Neural crest cell (in vitro differentiated cells): ENCODE measurements at regions not wholly inside any gene's neighbourhood (a gene's known extent, or its start where the extent isn't known, plus 50 kb on each side); places are given as distances from the start of the nearest gene placed in this dataset.

Experiments
- DNase-seq: peaks from one replicate; pipeline ENCODE4 v3.0.0; 2021; ENCODE audit warnings: low read depth, mixed read lengths, low spot score
- H3K27ac Mint-ChIP-seq: one replicate; pipeline ENCODE4 v1.8.0; 2021; ENCODE audit warnings: mild to moderate bottlenecking, mixed read lengths; ENCODE audit not compliant: unreplicated experiment
- H3K27me3 Mint-ChIP-seq: 2 replicates; pipeline ENCODE4 v1.8.0; 2021; ENCODE audit warnings: low read depth, mild to moderate bottlenecking, mixed read lengths
- H3K36me3 Mint-ChIP-seq: 2 replicates; pipeline ENCODE4 v1.8.0; 2021; ENCODE audit warnings: low read depth, mild to moderate bottlenecking, mixed read lengths
- H3K4me1 Mint-ChIP-seq: 2 replicates; pipeline ENCODE4 v1.8.0; 2021; ENCODE audit warnings: mixed read lengths
- H3K4me3 Mint-ChIP-seq: one replicate; pipeline ENCODE4 v1.8.0; 2021; ENCODE audit warnings: mild to moderate bottlenecking, mixed read lengths
- H3K9me3 Mint-ChIP-seq: 2 replicates; pipeline ENCODE4 v1.8.0; 2021; ENCODE audit warnings: mixed read lengths
- TF ChIP-seq, protein P1 (sequence below): fragments of 200-600 bp; sonication (generic); conservative IDR thresholded peaks from 2 replicates; pipeline ENCODE4 v1.5.0; 2021; ENCODE audit warnings: antibody characterized with exemption, mild to moderate bottlenecking

DNA sequence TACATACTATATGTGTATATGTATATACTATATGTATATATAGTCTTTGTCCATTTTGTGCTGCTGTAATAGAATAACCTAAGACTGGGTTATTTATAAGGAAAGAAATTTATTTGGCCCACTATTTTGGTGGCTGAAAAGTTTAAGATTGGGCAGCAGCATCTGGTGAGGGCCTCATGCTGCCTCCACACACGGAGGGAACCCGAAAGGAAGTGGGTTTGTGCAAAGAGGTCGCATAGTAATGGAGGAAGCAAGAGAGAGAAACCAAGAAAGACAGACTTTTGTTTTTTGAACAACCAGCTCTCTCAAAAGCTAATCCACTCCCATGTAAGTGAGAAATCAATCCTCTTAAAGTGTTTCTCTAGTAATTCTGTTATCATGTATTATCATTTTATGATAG is 1147.3 kb downstream of the NCAM2 start:
- Mint-ChIP-seq H3K9me3 (peaks cover 8% of the 10 kb centered on the region), H3K27me3 (no peaks in the 10 kb centered on the region), H3K36me3 (peaks cover 4% of the 10 kb centered on the region), H3K4me1 (no peaks in the 10 kb centered on the region), H3K4me3 (no peak overlapping the region), H3K27ac (no peak overlapping the region)
- TF ChIP-seq, protein P1, sequence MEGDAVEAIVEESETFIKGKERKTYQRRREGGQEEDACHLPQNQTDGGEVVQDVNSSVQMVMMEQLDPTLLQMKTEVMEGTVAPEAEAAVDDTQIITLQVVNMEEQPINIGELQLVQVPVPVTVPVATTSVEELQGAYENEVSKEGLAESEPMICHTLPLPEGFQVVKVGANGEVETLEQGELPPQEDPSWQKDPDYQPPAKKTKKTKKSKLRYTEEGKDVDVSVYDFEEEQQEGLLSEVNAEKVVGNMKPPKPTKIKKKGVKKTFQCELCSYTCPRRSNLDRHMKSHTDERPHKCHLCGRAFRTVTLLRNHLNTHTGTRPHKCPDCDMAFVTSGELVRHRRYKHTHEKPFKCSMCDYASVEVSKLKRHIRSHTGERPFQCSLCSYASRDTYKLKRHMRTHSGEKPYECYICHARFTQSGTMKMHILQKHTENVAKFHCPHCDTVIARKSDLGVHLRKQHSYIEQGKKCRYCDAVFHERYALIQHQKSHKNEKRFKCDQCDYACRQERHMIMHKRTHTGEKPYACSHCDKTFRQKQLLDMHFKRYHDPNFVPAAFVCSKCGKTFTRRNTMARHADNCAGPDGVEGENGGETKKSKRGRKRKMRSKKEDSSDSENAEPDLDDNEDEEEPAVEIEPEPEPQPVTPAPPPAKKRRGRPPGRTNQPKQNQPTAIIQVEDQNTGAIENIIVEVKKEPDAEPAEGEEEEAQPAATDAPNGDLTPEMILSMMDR = no peak
- no peak for DNase-seq

DNA sequence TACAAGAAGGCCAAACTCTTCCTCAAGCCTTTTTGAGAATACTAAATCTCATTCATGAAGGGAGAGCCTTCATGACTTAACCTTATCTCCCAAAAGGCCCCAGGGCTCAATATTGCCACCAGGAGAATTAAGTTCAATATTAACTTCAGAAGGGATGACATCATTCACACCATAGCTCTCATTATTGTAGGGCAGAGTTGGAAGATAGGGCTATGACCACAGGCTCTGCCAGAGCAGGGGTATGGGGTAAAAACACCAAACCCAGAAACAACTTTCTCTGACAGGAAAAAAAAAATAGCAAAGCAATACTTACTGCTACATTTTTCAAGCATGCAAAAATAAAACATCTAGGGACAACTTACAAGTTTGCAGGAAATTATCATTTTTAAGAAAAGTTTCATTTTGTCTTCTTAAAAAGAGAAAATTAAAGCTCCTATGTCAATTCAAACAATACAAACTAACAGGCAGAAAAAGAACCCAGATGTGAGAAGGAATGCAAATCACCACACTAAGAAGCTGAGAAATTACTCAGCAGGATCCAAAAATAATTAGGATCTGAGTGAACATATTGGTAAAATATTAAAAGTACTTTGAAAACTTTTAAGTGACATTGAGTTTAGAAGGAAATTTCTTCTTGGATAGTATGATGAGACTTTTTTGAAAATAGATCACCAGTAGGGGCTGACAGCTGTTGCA is 1156.5 kb downstream of the NCAM2 start:
- no peak for DNase-seq
- Mint-ChIP-seq H3K27me3 (no peaks in the 10 kb centered on the region), H3K4me3 (no peak overlapping the region), H3K4me1 (no peaks in the 10 kb centered on the region), H3K27ac (no peak overlapping the region), H3K36me3 (no peaks in the 10 kb centered on the region), H3K9me3 (no peaks in the 10 kb centered on the region)
- TF ChIP-seq, protein P1 = no peak

DNA sequence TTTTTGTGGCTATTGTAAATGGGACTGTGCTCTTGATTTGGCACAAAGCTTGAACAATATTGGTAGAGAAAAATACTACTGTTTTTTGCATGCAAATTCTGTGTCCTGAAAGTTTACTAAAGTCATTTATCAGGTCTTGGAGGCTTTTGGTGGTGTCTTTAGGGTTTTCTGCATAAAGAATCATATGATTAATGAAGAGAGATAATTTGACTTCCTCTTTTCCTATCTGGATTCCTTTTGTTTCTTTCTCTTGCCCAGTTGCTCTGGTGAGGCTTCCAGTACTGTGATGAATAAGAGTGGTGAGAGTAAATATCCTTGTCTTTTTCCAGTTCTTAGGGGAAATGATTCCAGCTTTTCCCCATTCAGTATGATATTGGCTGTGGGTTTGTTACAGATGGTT is 1166.7 kb downstream of the NCAM2 start:
- H3K27me3 Mint-ChIP-seq = no peaks in the 10 kb centered on the region
- TF ChIP-seq, protein P1 = no peak
- no peaks in the 10 kb centered on the region for H3K4me1 Mint-ChIP-seq
- H3K9me3 Mint-ChIP-seq = peaks cover 9% of the 10 kb centered on the region
- DNase-seq = no peak
- H3K27ac Mint-ChIP-seq = no peak overlapping the region
- no peak overlapping the region for H3K4me3 Mint-ChIP-seq
- peaks cover 6% of the 10 kb centered on the region for H3K36me3 Mint-ChIP-seq

DNA sequence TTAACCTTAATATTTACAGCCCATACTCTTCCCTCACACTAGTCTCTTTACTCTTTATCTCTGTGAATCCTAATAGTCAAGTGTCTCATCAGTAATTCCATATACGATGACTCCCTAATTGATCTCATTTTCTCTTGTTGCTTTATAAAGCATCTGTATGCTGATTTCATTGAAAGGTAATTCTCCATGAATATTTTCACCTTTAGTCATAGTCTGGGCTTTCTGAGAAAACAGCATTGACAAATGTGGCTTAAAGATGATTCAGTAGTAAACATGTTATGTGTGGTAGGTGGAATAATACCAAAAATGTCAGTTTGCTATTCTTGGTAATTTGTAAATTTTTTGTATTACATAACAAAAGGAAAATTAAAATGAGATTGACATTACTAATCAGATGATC is 1176.5 kb downstream of the NCAM2 start:
- TF ChIP-seq, protein P1 = no peak
- DNase-seq = no peak
- H3K27ac Mint-ChIP-seq = no peak overlapping the region

DNA sequence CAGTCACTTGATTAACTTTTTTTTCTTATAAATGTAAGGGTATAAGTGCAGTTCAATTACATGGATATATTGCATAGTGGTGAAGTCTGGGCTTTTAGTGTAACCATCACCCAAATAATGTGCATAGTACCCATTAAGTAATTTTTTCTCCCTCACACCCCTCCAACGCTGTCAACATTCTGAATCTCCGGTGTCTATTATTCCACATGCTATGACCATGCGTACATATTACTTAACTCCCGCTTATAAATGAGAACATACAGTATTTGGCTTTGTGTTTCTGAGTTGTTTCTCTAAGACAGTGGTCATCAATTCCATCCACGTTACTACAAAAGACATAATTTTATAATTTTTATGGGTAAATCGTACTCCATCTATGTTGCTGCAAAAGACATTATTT is 1191.1 kb downstream of the NCAM2 start:
- no peaks in the 10 kb centered on the region for H3K27me3 Mint-ChIP-seq
- H3K9me3 Mint-ChIP-seq = peaks cover 7% of the 10 kb centered on the region
- no peak for DNase-seq
- H3K4me1 Mint-ChIP-seq = no peaks in the 10 kb centered on the region
- no peak overlapping the region for H3K4me3 Mint-ChIP-seq
- H3K27ac Mint-ChIP-seq = no peak overlapping the region
- H3K36me3 Mint-ChIP-seq = no peaks in the 10 kb centered on the region
- TF ChIP-seq, protein P1 = no peak

More for the DNA sequence above, 1176.5 kb downstream of the NCAM2 start:
- Mint-ChIP-seq H3K27me3 (no peaks in the 10 kb centered on the region), H3K9me3 (peaks cover 2% of the 10 kb centered on the region), H3K36me3 (no peaks in the 10 kb centered on the region), H3K4me3 (no peak overlapping the region), H3K4me1 (no peaks in the 10 kb centered on the region)
